HepG2 (cell line): ENCODE measurements at regions not wholly inside any gene's neighbourhood (a gene's known extent, or its start where the extent isn't known, plus 50 kb on each side); places are given as distances from the start of the nearest gene placed in this dataset.

Experiments used
- ATAC-seq: fragments of 200-7000 bp; cut with Tn5 transposase; 3 replicates; pipeline ENCODE4 v1.9.1; 2020; ENCODE audit warnings: mild to moderate bottlenecking, moderate library complexity
- BruUV-seq: library from RNA; stranded (reverse); fragments of 400-500 nt; replicated peaks from 2 replicates; lab custom pipeline; 2021; lab: Mats Ljungman, UMichigan
- CTCF ChIA-PET: fragments of 300-600 bp; formaldehyde crosslinking; extraction: SDS; loops from one replicate; lab custom pipeline; 2021; ENCODE audit warnings: low total read pairs, inconsistent platforms, low intra/inter-chr PET ratio; lab: Yijun Ruan, JAX
- POLR2A ChIA-PET: fragments of 350-600 bp; sonication (Branson Sonifier 250); formaldehyde crosslinking; loops from one replicate; lab custom pipeline; 2020; ENCODE audit warnings: antibody characterized with exemption, inconsistent platforms; lab: Yijun Ruan, JAX
- DNase-seq: peaks from one replicate; pipeline ENCODE4 v3.0.0-alpha.2; 2015; ENCODE audit warnings: low spot score
- FAIRE-seq: peaks from 3 replicates; lab custom pipeline; 2011; peaks lifted over from hg19 to GRCh38; lab: Jason Lieb, UNC
- H2AFZ ChIP-seq: one replicate; pipeline ENCODE4 v1.6.1; 2011; ENCODE audit warnings: low read length, inconsistent platforms
- H3K27ac ChIP-seq: fragments of 300-600 bp; 3 replicates; pipeline ENCODE4 v1.8.0; 2011; ENCODE audit warnings: mixed run types, mild to moderate bottlenecking, mixed read lengths, low read length, inconsistent platforms; ENCODE audit not compliant: insufficient read depth; ENCODE audit errors: extremely low read length
- H3K27me3 ChIP-seq, 2 experiments: fragments of 200-600 bp in 1 of 2; 2 replicates in 1 of 2; 3 replicates in 1 of 2; pipeline versions ENCODE4 v1.6.0 to v1.8.0; 2011; ENCODE audit warnings: low read length in 2 of 2, mild to moderate bottlenecking in 2 of 2, moderate library complexity in 2 of 2, inconsistent platforms in 1 of 2; ENCODE audit not compliant: insufficient read depth in 2 of 2, control insufficient read depth in 1 of 2
- H3K36me3 ChIP-seq, 2 experiments: fragments of 200-600 bp in 1 of 2; replicated peaks in 1 of 2; 2 replicates in 1 of 2; 3 replicates in 1 of 2; pipeline versions ENCODE4 v1.5.1 to v1.8.0; 2011; ENCODE audit warnings: low read length in 2 of 2, inconsistent platforms in 1 of 2; ENCODE audit not compliant: insufficient read depth in 2 of 2, control insufficient read depth in 1 of 2
- H3K4me1 ChIP-seq: 2 replicates; pipeline ENCODE4 v1.5.1; 2012; ENCODE audit warnings: low read length, inconsistent platforms; ENCODE audit not compliant: insufficient read depth
- H3K4me2 ChIP-seq: 2 replicates; pipeline ENCODE4 v1.6.0; 2011; ENCODE audit warnings: low read depth, low read length, inconsistent platforms
- H3K4me3 ChIP-seq, 3 experiments: fragments of 200-600 bp in 1 of 3; sonication (generic), shearing (Covaris generic) in 1 of 3; replicated peaks in 1 of 3; 2 replicates each; pipeline ENCODE4 v1.5.1; 2011 to 2016; ENCODE audit warnings: low read length in 3 of 3, inconsistent platforms in 2 of 3, low read depth in 2 of 3, mild to moderate bottlenecking in 2 of 3, control low read depth in 1 of 3, mixed read lengths in 1 of 3; ENCODE audit not compliant: insufficient read depth in 1 of 3
- H3K79me2 ChIP-seq: one replicate; pipeline ENCODE4 v1.6.1; 2011; ENCODE audit warnings: low read length, inconsistent platforms; ENCODE audit not compliant: insufficient read depth
- H3K9ac ChIP-seq: 2 replicates; pipeline ENCODE4 v1.6.0; 2011; ENCODE audit warnings: mild to moderate bottlenecking, low read depth, low read length, inconsistent platforms; ENCODE audit not compliant: insufficient read depth
- H3K9me3 ChIP-seq: 2 replicates; pipeline ENCODE4 v1.5.1; 2012; ENCODE audit warnings: mild to moderate bottlenecking, low read length
- H4K20me1 ChIP-seq: 2 replicates; pipeline ENCODE4 v1.6.0; 2011; ENCODE audit warnings: inconsistent platforms, mild to moderate bottlenecking, low read length, moderate library complexity; ENCODE audit not compliant: insufficient read depth
- BCL6 ChIP-seq: IDR thresholded peaks from 2 replicates; pipeline ENCODE4 v1.6.1; 2016; ENCODE audit warnings: missing genetic modification reagents, missing compliant biosample characterization
- DMTF1 ChIP-seq: sonication (generic); formaldehyde crosslinking; IDR thresholded peaks from 2 replicates; pipeline ENCODE4 v1.4.0; 2020; ENCODE audit warnings: mild to moderate bottlenecking, missing genetic modification reagents
- GLMP ChIP-seq: sonication (generic); formaldehyde crosslinking; IDR thresholded peaks from 2 replicates; pipeline ENCODE4 v1.9.0; 2021; ENCODE audit warnings: missing genetic modification reagents, mild to moderate bottlenecking, borderline replicate concordance
- HOXA5 ChIP-seq: sonication (generic); formaldehyde crosslinking; IDR thresholded peaks from 2 replicates; pipeline ENCODE4 v1.4.0; 2020; ENCODE audit warnings: missing genetic modification reagents
- MAX ChIP-seq: IDR thresholded peaks from 2 replicates; pipeline ENCODE4 v1.6.1; 2012; ENCODE audit warnings: inconsistent platforms
- MBNL3 ChIP-seq: fragments of 250-450 bp; sonication (Bioruptor Pico); conservative IDR thresholded peaks from 2 replicates; pipeline ENCODE4 v1.8.0; 2022; ENCODE audit warnings: mild to moderate bottlenecking, inconsistent platforms
- MTA1 ChIP-seq: sonication (generic); formaldehyde crosslinking; IDR thresholded peaks from 2 replicates; pipeline ENCODE4 v1.4.0; 2020; ENCODE audit warnings: missing genetic modification reagents, mild to moderate bottlenecking, borderline replicate concordance
- NFE2 ChIP-seq: sonication (generic); formaldehyde crosslinking; IDR thresholded peaks from 2 replicates; pipeline ENCODE4 v1.4.0; 2020; ENCODE audit warnings: missing genetic modification reagents
- POLR2AphosphoS5 ChIP-seq: IDR thresholded peaks from 2 replicates; pipeline ENCODE4 v1.6.1; 2012; ENCODE audit warnings: low read depth, low read length
- TARDBP ChIP-seq: sonication (generic); formaldehyde crosslinking; IDR thresholded peaks from 2 replicates; pipeline ENCODE4 v1.8.0; 2022; ENCODE audit warnings: mild to moderate bottlenecking, missing genetic modification reagents
- ZNF281 ChIP-seq: sonication (generic); formaldehyde crosslinking; IDR thresholded peaks from 2 replicates; pipeline ENCODE4 v1.4.0; 2020; ENCODE audit warnings: missing genetic modification reagents, borderline replicate concordance
- ZNF501 ChIP-seq: sonication (generic); formaldehyde crosslinking; IDR thresholded peaks from 2 replicates; pipeline ENCODE4 v1.5.1; 2020; ENCODE audit warnings: mild to moderate bottlenecking, moderate library complexity, missing genetic modification reagents
- ZNF747 ChIP-seq: sonication (generic); formaldehyde crosslinking; IDR thresholded peaks from 2 replicates; pipeline ENCODE4 v1.8.1; 2023; ENCODE audit warnings: missing genetic modification reagents, mild to moderate bottlenecking, borderline replicate concordance
- WGBS: methylation state at CpG from one replicate; pipeline ENCODE4 v1.1.6; 2017; ENCODE audit warnings: low lambda C conversion rate; 5-methylcytosine and 5-hydroxymethylcytosine counted together
- in situ Hi-C: cut with HindIII; loops from 2 replicates; pipeline ENCODE4 v1.10.0; 2017; ENCODE audit warnings: low pct_unique_long_range_greater_than_20kb; ENCODE audit not compliant: extremely low pct_ligation_motif_present
- intact Hi-C: fragments of 100-400 bp; cut with micrococcal nuclease; formaldehyde crosslinking; loops from one replicate; pipeline ENCODE4 v1.10.0; 2022; ENCODE audit not compliant: unreplicated experiment

GRCh38 chr9:118940473-118940872 is 428.8 kb downstream of the BRINP1 start (continued):
- TF ChIP-seq ZNF501 (CRISPR knock-in tag) (no peak), GLMP (no peak), MBNL3 (no peak)

- in situ Hi-C loops: no loop called here
- ChIA-PET POLR2A (no interaction called here), CTCF (no interaction called here)
- no peak overlapping the region for H2AFZ ChIP-seq
- WGBS: 15% methylated on average over 3 of the region's 3 CpGs
- no peak overlapping the region for H3K27ac ChIP-seq
- H3K4me3 ChIP-seq: no peak overlapping the region
- no peak overlapping the region for H3K4me2 ChIP-seq
- H3K4me1 ChIP-seq: no peaks in the 10 kb centered on the region
- TF ChIP-seq DMTF1 (CRISPR knock-in tag) (no peak), TARDBP (no peak), BCL6 (CRISPR knock-in tag) (no peak), POLR2AphosphoS5 (no peak), MTA1 (no peak), ZNF281 (CRISPR knock-in tag) (no peak), MAX (no peak), ZNF747 (CRISPR knock-in tag) (no peak), HOXA5 (CRISPR knock-in tag) (no peak), NFE2 (CRISPR knock-in tag) (no peak)
- FAIRE-seq (no peak), DNase-seq (no peak), ATAC-seq (no peak)
- no peaks in the 10 kb centered on the region for H3K27me3 ChIP-seq
- no peaks in the 10 kb centered on the region for H4K20me1 ChIP-seq
- no peaks in the 10 kb centered on the region for H3K36me3 ChIP-seq
- intact Hi-C loops: no loop called here
- peaks cover 94% of the 10 kb centered on the region for H3K9me3 ChIP-seq
- no peak overlapping the region for H3K9ac ChIP-seq
- H3K79me2 ChIP-seq: no peaks in the 10 kb centered on the region
- BruUV-seq: no TSS peak
These were observed 422.6 kb downstream of the BRINP1 start for GRCh38 chr9:118946669-118947068.
